Thyroid gland (tissue), 4 donors: ENCODE measurements at regions not wholly inside any gene's neighbourhood (a gene's known extent, or its start where the extent isn't known, plus 50 kb on each side); places are given as distances from the start of the nearest gene placed in this dataset.
"Not testable (repeated sequence)": the region's sequence is repeated elsewhere in the genome, so short reads cannot be mapped to it uniquely, and the experiment has no call there.

Source experiments
- CTCF ChIP-seq, 6 experiments: fragments of 200-600 bp in 3 of 6; fragments of 450-650 bp in 3 of 6; sonication (generic) in 3 of 6; IDR thresholded peaks; one replicate each; pipeline ENCODE4 v1.5.1; 2016 to 2019; ENCODE audit warnings: antibody characterized with exemption in 6 of 6, mild to moderate bottlenecking in 2 of 6, inconsistent platforms in 1 of 6, moderate library complexity in 1 of 6
- POLR2A ChIP-seq, 2 donors: fragments of 450-650 bp; IDR thresholded peaks; one replicate each; pipeline ENCODE4 v1.6.1; 2017; ENCODE audit warnings: antibody characterized with exemption in 2 of 2, mild to moderate bottlenecking in 2 of 2, moderate library complexity in 1 of 2

GRCh38 chr17:15864472-15864871 lies 80.5 kb upstream of the ADORA2B start:
- not testable (repeated sequence) for TF ChIP-seq CTCF, POLR2A (IDR thresholded peaks at IDR 0.05)
